GM18507 (cell line): ENCODE measurements at regions not wholly inside any gene's neighbourhood (a gene's known extent, or its start where the extent isn't known, plus 50 kb on each side); places are given as distances from the start of the nearest gene placed in this dataset.

Experiments used
- DNase-seq: peaks from one replicate; pipeline ENCODE4 v3.0.0; 2011; ENCODE audit warnings: low read depth; ENCODE audit not compliant: insufficient read length; ENCODE audit errors: extremely low spot score
- FAIRE-seq: peaks from 2 replicates; lab custom pipeline; 2011; peaks lifted over from hg19 to GRCh38; lab: Jason Lieb, UNC

GRCh38 chr14:44791730-44792129 is 170.0 kb downstream of the KLHL28 start:
- DNase-seq = no peak
- no peak for FAIRE-seq

GRCh38 chr14:44788612-44789011 is 173.1 kb downstream of the KLHL28 start:
- DNase-seq = no peak
- FAIRE-seq = no peak

- no peak for FAIRE-seq
- DNase-seq = no peak
Measured at GRCh38 chr14:44785096-44785495, 176.7 kb downstream of the KLHL28 start.

- DNase-seq (no peak), FAIRE-seq (no peak)
Measured at GRCh38 chr14:44783901-44784300, 177.8 kb downstream of the KLHL28 start.

GRCh38 chr14:44782775-44783238 is 178.9 kb downstream of the KLHL28 start:
- FAIRE-seq (no peak), DNase-seq (no peak)

GRCh38 chr14:44780989-44781388 is 180.8 kb downstream of the KLHL28 start:
- DNase-seq (no peak), FAIRE-seq (no peak)

- no peak for FAIRE-seq
- no peak for DNase-seq
Measured at GRCh38 chr14:44778604-44779003, 183.1 kb downstream of the KLHL28 start.

GRCh38 chr14:44777584-44777983 is 184.2 kb downstream of the KLHL28 start:
- FAIRE-seq = no peak
- no peak for DNase-seq

- FAIRE-seq (no peak), DNase-seq (no peak)
Measured at GRCh38 chr14:44775248-44775647, 186.5 kb downstream of the KLHL28 start.

- FAIRE-seq = no peak
Measured at GRCh38 chr14:44774396-44774795, 187.4 kb downstream of the KLHL28 start.

GRCh38 chr14:44771496-44771895 is 190.3 kb downstream of the KLHL28 start:
- DNase-seq = no peak

More at GRCh38 chr14:44774396-44774795, 187.4 kb downstream of the KLHL28 start:
- no peak for DNase-seq

GRCh38 chr14:44770201-44770600 is 191.5 kb downstream of the KLHL28 start:
- no peak for DNase-seq
- no peak for FAIRE-seq

More at GRCh38 chr14:44771496-44771895, 190.3 kb downstream of the KLHL28 start:
- no peak for FAIRE-seq

- no peak for DNase-seq
- FAIRE-seq = no peak
Measured at GRCh38 chr14:44768935-44769334, 192.8 kb downstream of the KLHL28 start.

GRCh38 chr14:44767646-44768173 is 194.0 kb downstream of the KLHL28 start:
- FAIRE-seq = no peak
- DNase-seq = no peak

GRCh38 chr14:44766285-44766684 is 195.5 kb downstream of the KLHL28 start:
- DNase-seq (no peak), FAIRE-seq (no peak)

GRCh38 chr14:44763356-44763755 is 198.4 kb downstream of the KLHL28 start:
- DNase-seq = no peak
- no peak for FAIRE-seq

GRCh38 chr14:44759277-44759676 is 202.5 kb downstream of the KLHL28 start:
- no peak for FAIRE-seq
- no peak for DNase-seq

GRCh38 chr14:44756554-44756953 is 205.2 kb downstream of the KLHL28 start:
- no peak for FAIRE-seq
- DNase-seq = no peak

- no peak for FAIRE-seq
- DNase-seq = no peak
Measured at GRCh38 chr14:44745371-44745770, 216.4 kb downstream of the KLHL28 start.

- no peak for FAIRE-seq
Measured at GRCh38 chr14:44742202-44742601, 219.5 kb downstream of the KLHL28 start.

GRCh38 chr14:44741431-44741830 is 220.3 kb downstream of the KLHL28 start:
- FAIRE-seq = no peak
- DNase-seq = no peak

More at GRCh38 chr14:44742202-44742601, 219.5 kb downstream of the KLHL28 start:
- no peak for DNase-seq

- DNase-seq (no peak), FAIRE-seq (no peak)
Measured at GRCh38 chr14:44736326-44736725, 225.4 kb downstream of the KLHL28 start.
